Fibroblast of the conjunctiva (primary cell): ENCODE measurements at regions not wholly inside any gene's neighbourhood (a gene's known extent, or its start where the extent isn't known, plus 50 kb on each side); places are given as distances from the start of the nearest gene placed in this dataset.
A peak's percentile ranks its signal among the peaks of the same experiment; 100 is the strongest.

ENCODE experiments used
- DNase-seq: peaks from one replicate; pipeline ENCODE4 v3.0.0-alpha.2; 2010; ENCODE audit warnings: low read depth

DNA sequence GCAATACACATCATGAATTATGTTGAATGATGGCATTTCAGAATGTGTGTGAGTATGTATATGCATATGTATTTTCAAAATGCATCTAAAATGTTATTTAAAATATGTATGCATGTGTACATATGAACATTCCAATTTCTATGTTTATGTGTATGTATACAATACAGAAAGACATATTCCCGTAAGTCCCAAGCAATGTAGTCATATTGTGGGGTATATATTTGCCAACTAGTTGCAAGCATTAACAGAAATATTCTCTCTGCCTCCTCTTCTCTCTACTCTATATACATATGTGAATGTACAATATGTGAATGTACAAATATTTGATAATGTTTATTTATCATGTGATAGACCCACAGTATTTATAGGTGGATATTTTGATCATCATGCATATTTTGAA, 345.8 kb upstream of the ZEB2 start:
- no peak for DNase-seq

DNA sequence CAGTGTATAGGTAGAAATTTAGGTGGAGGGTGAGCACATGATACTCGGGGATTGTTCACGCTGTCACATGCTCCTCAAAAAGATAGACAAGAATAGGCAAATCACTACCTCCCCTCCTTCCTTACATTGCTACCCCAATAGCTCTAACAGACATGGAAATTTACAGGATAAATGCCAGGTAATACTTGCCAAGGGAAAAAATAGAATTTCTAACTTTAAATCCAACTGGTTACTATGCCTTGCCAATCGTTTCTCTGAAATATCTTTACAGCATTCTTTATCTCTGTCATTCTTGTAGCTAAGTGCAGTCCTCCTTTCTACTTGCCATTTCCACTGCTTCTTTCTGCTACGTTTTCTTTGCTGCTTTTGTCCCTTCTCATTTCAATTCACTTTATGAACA, 339.8 kb upstream of the ZEB2 start:
- no peak for DNase-seq

DNA sequence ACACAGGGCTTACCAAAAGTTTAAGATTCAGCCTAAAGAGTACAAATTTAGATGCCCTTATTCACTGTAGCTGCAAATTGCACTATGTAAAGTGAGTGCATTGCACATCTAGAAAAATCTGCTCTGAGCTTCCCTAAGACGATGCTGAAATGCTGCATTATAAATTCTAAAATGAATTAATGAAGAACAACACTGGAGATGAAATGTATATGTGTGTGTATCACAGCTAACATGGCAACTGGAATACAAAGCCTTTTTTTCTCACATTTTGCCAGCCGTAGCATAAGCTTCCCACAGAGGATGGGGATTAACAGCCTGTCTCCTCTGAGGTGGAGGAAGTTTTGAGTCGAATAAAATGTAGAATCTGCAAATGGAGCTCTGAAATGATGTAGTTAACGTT, 338.3 kb upstream of the ZEB2 start:
- DNase-seq = no peak

DNA sequence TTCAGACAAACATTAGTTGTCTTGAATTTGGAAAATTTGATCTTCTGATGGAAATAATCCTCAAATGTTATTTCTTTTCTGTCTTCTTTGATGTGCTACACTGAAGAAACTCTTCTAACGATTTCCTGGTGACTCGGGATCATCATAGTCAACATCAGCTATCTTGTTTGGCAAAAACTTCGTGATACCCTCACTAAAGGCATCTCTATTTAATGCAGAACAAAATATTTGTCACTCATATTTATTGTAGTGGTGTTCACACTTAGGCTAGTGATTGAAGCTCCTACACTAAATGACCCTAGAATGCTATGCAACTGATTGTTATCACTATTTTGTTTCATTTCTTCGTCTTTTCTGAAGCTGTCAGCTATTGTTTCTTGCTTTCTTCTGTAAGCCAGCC, 334.7 kb upstream of the ZEB2 start:
- DNase-seq = no peak

DNA sequence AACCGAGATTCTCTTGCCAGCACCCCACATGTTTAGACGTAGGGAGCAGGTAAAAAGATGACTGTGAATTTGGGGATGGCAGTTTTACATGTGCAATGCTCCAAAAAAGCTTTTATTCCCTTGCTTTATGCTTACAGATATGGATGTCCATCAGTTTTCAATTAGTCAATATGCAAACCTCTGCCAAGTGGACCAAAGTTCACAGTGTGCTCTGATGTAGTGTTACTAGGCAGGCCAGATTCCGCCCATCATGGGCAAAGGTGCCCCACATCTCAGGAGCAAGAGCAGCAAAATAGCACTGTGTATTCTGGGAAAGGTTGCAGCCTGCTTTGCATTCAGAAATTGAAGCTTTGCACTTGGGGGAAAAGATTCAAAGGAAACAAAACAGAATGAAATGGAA, 329.7 kb upstream of the ZEB2 start:
- no peak for DNase-seq

DNA sequence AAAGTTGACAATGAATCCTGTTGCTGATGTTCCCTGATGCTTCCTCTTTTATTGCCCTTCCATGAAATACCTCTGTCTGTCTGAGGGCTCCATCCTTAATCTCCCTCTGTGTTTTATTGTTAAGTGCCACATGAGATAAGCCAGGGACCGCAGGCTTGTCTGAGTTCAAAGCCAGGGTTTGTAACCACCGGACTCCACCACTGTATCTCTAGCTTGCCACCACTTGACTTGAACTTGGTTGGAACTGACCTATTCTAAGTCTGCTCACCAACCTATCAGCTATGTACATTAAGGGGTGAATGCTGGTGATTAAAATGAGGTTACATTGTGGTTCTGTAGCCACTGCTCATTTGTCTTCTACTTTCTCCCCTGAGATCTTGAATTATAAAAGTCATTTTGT, 328.5 kb upstream of the ZEB2 start:
- no peak for DNase-seq

DNA sequence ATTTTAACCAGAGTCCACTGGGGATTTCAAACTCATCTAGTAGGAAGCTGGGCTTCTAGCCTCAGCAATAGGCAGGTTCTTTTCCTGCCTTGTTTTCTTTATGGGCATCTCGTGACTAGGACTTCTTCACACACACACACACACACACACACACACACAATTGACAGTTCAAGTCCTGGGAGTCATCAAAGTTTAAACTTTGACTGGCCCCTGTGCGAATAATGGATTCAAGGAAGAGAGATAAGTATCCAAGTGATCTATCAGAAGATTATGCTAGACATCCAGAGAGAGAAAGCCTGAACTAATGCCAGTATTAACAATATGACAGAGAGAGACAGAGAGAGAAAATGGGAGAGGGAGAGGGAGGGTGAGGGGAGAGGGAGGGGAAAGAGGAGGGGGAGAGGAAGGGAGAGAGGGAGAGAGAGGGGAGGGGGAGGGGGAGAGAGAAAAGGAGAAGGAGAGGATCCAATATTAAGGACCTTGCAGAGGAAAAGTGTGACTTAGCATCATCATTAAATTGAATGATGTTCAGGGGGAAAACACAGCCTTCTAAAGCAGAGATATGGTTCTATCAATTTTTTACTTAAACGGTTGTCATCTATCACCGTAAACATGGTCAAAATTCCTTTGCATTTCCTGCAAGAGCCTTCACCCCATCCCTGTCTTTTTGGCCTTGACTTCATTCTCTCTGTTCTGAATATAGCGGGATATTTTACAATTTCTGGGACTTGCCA, 327.6 kb upstream of the ZEB2 start:
- DNase-seq = no peak

DNA sequence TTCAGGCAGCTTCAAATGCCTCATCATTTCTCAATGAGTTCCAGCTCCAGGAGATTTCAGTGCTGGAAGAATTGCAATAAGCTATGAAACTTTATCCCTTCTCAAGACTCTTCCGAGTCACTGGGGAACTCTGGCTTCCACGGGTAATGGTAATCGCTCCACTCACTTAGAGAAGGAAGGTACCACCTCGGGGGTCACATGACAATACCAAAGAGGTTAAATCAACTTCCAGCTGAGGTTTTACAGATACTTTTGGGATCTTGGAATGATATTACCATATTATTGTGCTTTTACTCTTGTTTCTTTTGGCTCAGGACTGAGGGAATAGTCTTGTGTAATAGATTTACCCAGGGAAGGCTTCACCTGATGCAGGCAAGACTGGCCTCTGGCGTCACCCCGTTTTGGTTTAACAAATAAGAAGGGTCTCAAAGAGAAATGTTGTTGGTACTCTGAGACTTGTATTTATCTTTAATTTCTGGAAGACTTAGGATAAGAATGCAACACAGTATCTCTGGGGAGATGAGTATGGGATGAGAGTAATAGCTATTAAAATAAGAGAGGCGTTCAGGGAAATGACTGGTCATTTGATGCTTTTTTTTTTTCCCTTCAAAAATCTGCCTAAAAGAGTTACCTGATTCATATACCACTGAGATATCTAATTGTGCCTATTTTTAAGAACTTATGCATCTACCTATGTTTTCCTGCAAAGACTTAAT, 316.9 kb upstream of the ZEB2 start:
- DNase-seq = peak; percentile 18

DNA sequence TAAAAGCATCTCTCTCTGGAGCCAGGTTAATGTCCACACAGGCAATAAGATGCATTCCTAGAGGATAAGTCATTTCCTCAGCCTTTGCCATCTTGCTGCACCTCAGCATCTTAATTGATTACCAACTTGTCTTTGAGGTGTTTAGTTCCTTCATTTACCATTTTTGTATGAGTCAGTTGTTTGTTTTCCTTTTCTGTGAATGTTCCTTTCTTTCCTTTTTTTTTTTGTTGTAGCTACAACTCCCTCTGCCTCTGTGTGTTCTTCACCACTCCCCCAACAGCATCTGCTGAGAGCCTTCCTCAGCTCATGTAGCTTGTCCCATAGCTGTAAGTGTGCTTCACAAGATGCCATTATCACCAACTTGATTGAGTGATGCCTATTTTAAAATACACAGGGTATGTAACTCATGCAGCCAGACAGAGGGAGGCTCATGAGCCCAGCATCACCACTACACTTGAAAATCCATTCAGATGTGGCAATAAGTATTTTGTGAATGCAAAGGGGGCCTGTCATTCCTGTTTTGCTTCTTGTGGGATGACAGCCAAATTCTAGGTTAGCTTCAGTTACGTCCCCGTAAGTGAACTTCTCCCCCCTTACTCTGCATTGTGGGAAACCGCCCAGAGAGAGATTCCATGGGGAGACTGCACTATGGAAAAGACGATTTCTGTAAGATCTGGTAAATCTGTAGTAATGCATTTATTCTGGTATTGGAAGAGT, 315.9 kb upstream of the ZEB2 start:
- no peak for DNase-seq

DNA sequence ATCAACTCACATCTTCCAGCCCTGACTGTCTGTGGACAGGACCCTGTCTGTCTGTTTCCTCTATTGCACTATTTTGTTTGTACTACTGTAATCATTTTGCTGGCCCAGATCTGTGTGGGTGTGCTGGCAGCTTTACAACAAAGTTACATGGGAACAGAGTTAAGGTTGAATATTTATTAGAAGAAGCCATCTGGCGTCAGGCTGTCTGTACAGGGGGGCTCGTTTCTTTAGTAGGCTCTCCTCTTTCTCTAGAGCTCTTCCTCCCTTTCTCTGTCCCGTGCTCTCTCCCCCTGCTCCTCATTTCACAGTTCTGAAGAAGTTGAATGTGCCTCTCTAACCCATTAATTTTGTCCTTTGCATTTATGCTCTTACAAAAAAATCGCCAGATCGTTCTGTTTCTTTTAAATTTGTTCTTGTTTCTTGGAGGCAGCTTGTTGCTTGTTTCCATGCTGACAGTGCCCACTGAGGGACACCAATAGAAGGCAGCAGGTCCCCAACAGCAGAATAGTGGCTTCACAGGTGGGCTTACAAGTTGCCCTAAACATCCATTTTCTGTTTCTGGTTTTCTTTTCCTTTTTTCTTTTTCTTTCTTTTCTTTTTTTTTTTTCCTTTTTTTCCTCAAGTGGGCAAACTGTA, 315.2 kb upstream of the ZEB2 start:
- peak; percentile 63 for DNase-seq

DNA sequence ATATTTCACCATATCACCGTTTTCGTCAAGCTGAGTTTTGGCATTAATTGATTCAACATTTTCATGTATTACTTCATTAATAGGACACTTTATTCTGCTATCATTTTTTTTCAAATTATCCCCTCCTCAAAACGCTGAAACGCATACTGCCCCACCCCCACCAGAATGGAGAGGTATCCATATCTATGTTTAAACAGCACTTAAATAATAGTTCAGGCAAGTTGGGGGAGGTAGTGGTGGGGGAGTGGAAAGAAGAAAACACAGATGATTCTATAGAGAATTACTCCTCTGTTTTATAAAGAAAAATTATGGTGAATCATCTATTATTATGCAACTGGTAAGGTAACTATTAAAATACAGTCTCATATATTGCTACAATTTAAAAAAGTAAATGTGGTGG, 314.4 kb upstream of the ZEB2 start:
- DNase-seq = no peak

DNA sequence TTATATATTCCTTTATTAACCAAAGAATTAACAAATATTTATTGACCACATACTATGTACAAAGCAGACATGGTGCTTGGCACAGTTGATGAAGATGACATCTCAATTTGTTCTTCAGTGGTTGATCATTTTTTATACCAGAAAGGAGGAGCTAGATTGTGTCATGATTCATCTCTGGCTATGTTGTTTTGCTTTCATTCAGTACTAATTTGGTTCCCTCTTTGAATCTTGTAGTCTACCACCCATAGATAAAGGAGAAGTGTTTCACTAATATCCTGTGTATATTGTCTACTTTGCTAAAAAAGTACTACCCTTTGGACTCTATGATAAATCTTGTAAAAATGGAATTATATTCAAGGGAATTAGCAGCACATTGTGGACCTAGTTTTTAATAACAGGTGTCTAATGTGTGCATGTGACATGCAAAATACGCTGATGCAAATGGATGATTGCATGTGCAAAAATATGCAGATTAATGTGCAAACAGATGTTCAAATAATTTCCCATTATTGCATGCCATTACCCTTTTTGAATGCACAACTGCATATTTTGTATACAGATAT, 313.2 kb upstream of the ZEB2 start:
- DNase-seq = no peak

DNA sequence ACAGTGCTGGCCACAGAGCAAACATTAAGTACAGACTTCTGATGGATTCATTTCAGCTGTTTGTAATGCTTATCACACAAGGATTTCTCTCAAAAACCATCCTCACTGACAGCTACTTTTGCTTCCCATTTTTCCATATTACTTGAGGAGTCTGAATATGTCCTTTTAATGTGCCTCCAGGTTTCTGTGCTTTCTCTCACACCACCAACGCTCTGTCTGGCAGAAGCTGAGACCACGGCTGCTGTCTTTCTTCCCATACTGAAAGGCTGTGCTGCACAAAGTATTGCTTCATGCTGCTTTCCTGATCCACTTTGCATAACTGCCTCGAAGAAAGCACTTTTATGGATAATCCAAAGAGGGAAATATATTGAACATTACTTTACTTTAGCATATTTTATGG, 312.1 kb upstream of the ZEB2 start:
- no peak for DNase-seq

DNA sequence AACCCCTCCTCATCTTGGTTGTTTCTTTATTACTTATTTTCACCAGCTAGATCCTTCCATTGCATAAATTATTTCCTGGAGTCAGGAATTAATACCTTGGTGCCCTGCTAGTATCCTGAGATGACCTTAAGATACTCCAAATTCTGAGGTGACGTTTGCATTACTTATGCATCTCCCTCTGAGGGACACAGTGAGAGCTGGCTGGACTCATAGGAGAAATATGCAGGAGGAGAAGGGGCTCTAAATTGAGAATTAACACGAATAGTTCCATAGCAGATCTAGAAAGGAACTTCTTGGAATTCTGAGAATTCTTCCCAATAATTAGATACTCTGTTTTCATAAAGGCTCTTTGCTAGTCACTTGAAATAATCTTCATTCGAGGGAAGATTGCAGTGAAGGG, 310.6 kb upstream of the ZEB2 start:
- no peak for DNase-seq

DNA sequence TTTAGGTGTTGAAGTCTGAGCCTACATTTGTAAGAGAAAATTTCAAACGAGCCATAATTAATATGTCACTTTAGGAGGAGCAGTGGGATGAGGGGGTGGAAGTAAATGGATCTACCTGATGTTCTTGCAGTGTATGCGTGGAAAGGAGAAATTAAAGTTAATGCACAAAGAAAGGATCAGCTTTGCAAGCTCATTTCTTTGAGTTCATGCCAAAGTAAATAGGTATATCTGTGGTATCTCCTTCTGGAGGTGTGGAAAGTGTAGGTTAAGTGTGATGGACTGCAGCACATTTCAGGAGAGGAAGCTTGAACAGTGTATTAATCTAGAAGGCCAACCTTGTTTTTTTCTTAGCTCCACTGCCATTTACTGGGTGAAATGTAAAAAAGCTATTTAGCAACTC, 307.5 kb upstream of the ZEB2 start:
- DNase-seq = no peak

DNA sequence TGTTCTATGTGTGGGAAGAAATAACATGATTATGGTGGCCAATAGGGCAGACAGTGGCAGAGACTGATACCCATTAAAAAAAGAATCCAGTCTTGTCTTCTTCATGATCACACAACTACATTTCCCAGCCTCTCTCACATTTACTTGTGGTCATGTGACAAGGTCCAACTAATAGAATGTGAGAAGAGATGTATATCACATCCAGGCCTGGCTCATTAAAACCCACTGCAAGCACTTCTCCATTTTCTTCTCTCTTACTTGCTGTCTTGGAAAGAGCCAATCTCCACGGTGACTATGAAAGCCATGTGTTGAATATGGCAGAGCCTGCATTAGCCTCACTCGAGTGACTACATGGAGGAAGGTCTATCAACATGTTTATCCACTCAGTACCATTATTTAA, 306.2 kb upstream of the ZEB2 start:
- no peak for DNase-seq

DNA sequence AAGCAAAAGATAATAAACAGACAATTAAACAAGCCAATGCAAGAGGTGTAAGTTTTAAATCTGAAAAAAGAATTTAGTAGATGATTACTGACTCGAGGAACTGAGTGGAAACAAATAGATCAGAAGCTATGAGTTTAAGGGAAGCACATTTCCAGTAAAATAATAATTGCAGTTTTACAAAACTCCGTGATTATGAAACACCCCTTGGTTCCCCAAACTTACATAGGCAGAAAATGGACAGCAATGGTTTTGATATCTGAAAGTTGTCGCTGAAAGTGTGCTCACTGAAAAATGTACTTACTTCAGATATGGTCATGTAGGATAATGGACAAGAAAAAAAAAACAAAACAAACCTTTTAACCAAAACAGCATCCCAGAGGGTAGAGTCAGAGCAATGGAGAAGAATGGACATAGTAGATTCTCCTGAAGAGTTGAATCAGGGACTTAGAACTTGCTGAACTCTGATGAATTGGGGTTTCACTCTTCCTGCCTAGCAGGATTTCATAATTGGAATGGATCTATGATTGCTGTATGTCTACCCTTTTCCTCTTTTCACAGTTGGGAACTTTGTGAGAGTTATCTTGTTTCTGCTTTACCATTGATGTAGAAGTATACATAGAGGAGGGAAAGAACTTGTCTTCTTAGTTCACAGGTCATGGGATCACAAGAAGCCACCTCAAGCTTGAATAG, 305.6 kb upstream of the ZEB2 start:
- no peak for DNase-seq

DNA sequence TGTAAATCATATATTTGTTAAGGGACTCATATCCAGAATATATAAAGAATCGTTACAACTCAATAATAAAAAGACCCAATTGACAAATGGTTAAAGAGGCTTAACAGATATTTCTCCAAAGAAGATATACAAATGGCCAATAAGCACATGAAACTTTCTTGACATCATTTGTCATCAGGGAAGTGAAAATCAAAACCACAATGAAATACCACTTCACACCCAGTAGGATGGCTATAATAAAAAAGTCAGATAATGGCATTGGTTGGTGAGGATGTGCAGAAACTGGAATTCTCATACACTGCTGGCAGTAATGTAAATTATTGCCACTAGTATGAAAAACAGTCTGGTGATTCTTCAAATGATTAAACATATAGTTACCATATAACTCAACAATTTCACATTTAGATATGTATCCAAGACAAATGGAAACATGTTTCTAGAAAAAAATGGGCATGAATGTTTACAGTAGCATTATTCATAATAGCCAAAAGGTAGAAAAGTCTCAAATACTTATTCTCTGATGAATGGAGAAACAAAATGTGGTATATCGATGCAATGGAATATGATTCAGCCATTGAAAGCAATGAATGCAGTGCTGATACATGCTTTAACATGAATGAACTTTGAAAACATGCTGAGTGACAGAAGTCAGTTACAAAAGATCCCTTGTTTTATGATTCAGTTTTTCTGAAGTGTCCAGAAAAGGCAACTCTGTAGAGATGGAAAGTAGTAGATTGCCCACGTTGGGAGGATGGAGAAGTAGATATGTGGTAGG, 304.6 kb upstream of the ZEB2 start:
- DNase-seq = no peak

DNA sequence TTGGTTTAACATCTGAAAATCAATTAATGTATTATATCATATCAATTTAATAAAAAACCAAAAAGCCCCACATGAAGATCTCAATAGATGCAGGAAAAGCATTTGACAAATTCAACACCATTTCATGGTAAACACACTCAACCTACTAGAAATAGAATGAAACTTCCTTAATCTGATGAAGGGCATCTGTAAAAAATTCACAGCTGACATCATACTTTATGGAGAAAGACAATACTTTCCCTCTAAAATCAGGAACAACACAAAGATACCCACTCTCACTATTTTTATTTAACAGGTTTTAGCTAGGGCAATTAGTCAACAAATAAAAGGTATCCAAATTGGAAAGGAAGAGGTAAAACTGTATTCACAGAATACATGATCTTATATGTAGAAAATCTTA, 303.0 kb upstream of the ZEB2 start:
- no peak for DNase-seq

DNA sequence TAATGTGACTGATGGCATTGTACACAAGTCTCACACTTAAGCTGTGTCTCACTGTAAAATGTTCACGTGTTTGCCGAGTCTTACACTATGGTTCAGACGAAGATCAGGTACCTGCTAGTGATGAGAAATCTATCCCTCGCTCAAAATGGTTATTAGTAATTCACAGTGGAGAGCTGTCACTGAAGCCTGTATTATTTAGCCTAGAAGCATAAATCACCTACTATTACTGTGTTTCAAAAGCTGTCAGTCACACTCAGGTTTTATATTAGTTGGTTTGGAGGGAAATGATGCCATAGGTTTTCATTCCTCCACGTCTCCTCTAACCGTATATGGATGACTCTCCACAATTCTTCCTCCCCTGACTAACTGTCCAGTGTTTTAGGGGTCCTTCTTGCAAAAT, 292.4 kb upstream of the ZEB2 start:
- DNase-seq = no peak

DNA sequence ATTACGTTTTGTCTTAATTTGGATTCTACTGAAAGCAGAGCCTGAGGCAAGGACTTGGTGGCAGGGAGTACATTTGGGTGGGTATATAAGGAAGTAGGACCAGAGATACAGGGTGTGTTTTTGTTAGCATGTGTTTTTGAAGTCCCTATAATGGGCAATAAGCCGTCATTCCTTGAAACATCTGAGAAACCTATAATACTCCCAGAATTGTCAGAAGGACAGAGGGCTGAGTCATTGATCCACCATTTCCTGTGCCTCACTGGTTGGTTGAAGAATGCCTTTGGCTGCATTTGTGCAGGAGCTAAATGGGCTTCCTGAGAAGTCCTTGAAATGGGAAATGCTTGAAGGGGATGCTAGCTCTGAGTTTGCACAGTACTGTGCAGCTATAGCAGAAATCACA, 281.8 kb upstream of the ZEB2 start:
- DNase-seq = peak; percentile 12
